Chondrocyte (in vitro differentiated cells): ENCODE measurements at regions not wholly inside any gene's neighbourhood (a gene's known extent, or its start where the extent isn't known, plus 50 kb on each side); places are given as distances from the start of the nearest gene placed in this dataset.

ENCODE experiments used
- DNase-seq: peaks from one replicate; pipeline ENCODE4 v3.0.0; 2021; ENCODE audit warnings: mixed read lengths, low spot score
- H3K27ac Mint-ChIP-seq: one replicate; pipeline ENCODE4 v1.8.0; 2021; ENCODE audit warnings: mild to moderate bottlenecking, moderate library complexity, mixed read lengths; ENCODE audit not compliant: unreplicated experiment
- H3K27me3 Mint-ChIP-seq: 2 replicates; pipeline ENCODE4 v1.8.0; 2021; ENCODE audit warnings: low read depth, mixed read lengths
- H3K36me3 Mint-ChIP-seq: 2 replicates; pipeline ENCODE4 v1.8.0; 2021; ENCODE audit warnings: low read depth, mixed read lengths
- H3K4me1 Mint-ChIP-seq: 2 replicates; pipeline ENCODE4 v1.8.0; 2021; ENCODE audit warnings: low read depth, mild to moderate bottlenecking, mixed read lengths
- H3K4me3 Mint-ChIP-seq: one replicate; pipeline ENCODE4 v1.8.0; 2021; ENCODE audit warnings: mild to moderate bottlenecking, moderate library complexity, mixed read lengths; ENCODE audit not compliant: unreplicated experiment
- H3K9me3 Mint-ChIP-seq: 2 replicates; pipeline ENCODE4 v1.8.0; 2021; ENCODE audit warnings: low read depth, mixed read lengths
- TF ChIP-seq, protein P1 (sequence below): fragments of 200-600 bp; sonication (generic); IDR thresholded peaks from 2 replicates; pipeline ENCODE4 v1.5.0; 2021; ENCODE audit warnings: antibody characterized with exemption, mild to moderate bottlenecking, moderate library complexity

- Mint-ChIP-seq H3K27ac (peak overlapping the region; percentile 63), H3K4me1 (peaks cover 34% of the 10 kb centered on the region), H3K27me3 (no peaks in the 10 kb centered on the region), H3K4me3 (no peak overlapping the region), H3K36me3 (no peaks in the 10 kb centered on the region), H3K9me3 (no peaks in the 10 kb centered on the region)
- TF ChIP-seq, protein P1, sequence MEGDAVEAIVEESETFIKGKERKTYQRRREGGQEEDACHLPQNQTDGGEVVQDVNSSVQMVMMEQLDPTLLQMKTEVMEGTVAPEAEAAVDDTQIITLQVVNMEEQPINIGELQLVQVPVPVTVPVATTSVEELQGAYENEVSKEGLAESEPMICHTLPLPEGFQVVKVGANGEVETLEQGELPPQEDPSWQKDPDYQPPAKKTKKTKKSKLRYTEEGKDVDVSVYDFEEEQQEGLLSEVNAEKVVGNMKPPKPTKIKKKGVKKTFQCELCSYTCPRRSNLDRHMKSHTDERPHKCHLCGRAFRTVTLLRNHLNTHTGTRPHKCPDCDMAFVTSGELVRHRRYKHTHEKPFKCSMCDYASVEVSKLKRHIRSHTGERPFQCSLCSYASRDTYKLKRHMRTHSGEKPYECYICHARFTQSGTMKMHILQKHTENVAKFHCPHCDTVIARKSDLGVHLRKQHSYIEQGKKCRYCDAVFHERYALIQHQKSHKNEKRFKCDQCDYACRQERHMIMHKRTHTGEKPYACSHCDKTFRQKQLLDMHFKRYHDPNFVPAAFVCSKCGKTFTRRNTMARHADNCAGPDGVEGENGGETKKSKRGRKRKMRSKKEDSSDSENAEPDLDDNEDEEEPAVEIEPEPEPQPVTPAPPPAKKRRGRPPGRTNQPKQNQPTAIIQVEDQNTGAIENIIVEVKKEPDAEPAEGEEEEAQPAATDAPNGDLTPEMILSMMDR: no peak
- no peak for DNase-seq
Observed at GRCh38 chr6:113620386-113620785, 236.8 kb upstream of the MARCKS start.

DNA sequence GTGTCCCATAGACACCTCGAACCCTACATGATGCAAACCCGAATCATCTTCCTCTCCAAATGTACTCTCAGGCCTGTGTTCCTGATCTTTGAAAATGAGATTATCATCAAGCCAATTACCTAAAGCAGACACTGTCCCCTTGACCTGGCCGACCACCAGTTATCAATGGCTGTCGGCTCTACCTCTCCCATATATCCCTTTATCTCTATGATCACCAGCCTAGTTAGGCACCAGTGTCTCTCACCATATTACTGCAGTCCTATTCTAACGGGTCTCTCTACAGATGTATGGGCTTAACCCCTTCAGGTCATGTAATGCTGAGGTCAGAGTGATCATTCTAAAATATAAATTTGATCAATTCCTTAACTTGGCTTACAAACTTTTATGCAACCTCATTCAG is 234.9 kb upstream of the MARCKS start:
- TF ChIP-seq, protein P1: no peak
- no peaks in the 10 kb centered on the region for H3K36me3 Mint-ChIP-seq
- no peaks in the 10 kb centered on the region for H3K9me3 Mint-ChIP-seq
- DNase-seq: no peak
- no peaks in the 10 kb centered on the region for H3K27me3 Mint-ChIP-seq
- H3K4me1 Mint-ChIP-seq: peaks cover 34% of the 10 kb centered on the region
- no peak overlapping the region for H3K4me3 Mint-ChIP-seq
- H3K27ac Mint-ChIP-seq: no peak overlapping the region

DNA sequence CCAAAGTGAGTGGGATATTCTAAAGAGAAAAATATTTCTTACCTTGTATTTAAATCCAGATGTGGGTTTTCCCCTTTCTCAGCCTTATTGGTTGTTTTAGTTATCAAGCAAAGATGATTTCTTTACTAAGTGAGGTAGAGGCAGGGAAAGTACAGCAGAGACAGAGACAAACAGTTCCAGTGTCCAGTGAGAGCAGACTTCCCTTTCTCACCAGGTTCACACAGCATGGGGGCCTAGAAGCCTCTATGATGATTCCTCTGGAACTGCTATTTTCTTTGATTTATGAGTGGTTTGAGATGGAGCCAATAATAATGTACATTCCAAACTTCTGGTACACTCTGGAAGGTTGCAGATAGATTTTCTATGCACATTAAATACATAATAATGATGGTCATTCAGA is 234.0 kb upstream of the MARCKS start:
- TF ChIP-seq, protein P1: no peak
- DNase-seq: no peak
- H3K36me3 Mint-ChIP-seq: no peaks in the 10 kb centered on the region
- peaks cover 35% of the 10 kb centered on the region for H3K4me1 Mint-ChIP-seq
- H3K27me3 Mint-ChIP-seq: no peaks in the 10 kb centered on the region
- H3K4me3 Mint-ChIP-seq: no peak overlapping the region
- no peaks in the 10 kb centered on the region for H3K9me3 Mint-ChIP-seq
- H3K27ac Mint-ChIP-seq: peak overlapping the region; percentile 28

GRCh38 chr6:113625850-113626249 is 231.3 kb upstream of the MARCKS start:
- DNase-seq: no peak
- H3K36me3 Mint-ChIP-seq: no peaks in the 10 kb centered on the region
- H3K9me3 Mint-ChIP-seq: no peaks in the 10 kb centered on the region
- no peak overlapping the region for H3K27ac Mint-ChIP-seq
- no peaks in the 10 kb centered on the region for H3K27me3 Mint-ChIP-seq
- H3K4me1 Mint-ChIP-seq: peaks cover 41% of the 10 kb centered on the region
- no peak overlapping the region for H3K4me3 Mint-ChIP-seq
- TF ChIP-seq, protein P1: no peak

DNA sequence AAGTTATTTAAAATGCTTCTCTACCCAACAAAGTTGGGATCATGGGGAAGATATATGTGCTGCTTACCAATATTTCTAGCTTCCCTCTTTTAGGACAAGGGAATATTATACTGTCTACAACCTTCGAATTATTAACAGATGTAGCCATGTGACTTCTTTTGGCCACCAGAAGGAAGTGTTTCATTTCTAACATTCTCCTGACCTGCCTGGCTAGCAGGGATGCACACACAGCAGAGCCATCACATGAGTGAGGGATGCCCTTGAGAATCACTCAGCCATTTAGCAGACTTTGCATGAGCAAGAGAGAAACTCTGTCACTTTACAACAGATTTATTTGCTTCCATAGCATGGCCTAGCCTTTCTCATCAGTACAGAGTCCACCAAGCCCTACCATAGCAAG is 230.7 kb upstream of the MARCKS start:
- TF ChIP-seq, protein P1: no peak
- no peak for DNase-seq
- H3K4me3 Mint-ChIP-seq: no peak overlapping the region
- no peaks in the 10 kb centered on the region for H3K9me3 Mint-ChIP-seq
- H3K27ac Mint-ChIP-seq: no peak overlapping the region
- no peaks in the 10 kb centered on the region for H3K36me3 Mint-ChIP-seq
- H3K27me3 Mint-ChIP-seq: no peaks in the 10 kb centered on the region
- H3K4me1 Mint-ChIP-seq: peaks cover 46% of the 10 kb centered on the region
